ENCODE measurements at regions not wholly inside any gene's neighbourhood (a gene's known extent, or its start where the extent isn't known, plus 50 kb on each side); places are given as distances from the start of the nearest gene placed in this dataset.

DNA sequence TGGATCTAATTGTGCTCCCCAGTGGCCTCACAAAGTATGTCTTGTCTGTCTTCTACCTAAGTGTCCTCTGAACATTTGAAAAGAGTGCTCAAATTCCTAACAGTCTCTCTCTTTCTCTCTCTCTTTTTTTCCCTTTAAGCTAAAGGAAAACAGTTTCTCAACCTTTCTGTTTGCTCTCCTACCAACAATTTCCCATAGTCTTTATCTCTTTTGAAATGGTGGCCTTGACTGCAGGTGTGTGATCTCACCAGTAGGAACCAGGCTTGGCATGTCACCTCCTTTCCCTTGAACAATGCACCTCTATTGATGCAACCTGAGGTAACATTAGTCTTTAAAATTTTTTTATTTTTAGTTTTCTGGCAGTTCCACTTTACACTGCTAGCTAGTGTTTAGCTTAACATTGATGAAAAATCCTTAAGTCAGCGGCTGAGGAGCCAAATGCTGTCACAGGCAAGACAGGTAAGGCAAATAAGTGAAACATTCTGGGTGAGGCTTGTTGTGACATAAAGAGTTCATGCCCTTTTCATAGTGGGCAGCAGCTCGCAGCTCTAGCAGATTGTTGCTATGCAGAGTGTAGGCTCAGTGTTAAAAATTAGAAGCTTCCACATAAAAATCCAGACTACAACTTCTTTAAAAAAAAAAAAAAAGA, 273.4 kb downstream of the HAPSTR1 start:
- no peaks in the 10 kb centered on the region for H3K79me2 ChIP-seq (ENCODE audit: insufficient read depth, low read length)
- H3K9ac ChIP-seq (ENCODE audit: low read length), result no peak overlapping the region
- no peaks in the 10 kb centered on the region for H4K20me1 ChIP-seq (ENCODE audit: insufficient read depth, low read length)
- no peak overlapping the region for H3K27ac ChIP-seq (ENCODE audit: low read depth, low read length, poor library complexity, severe bottlenecking)
- no peak overlapping the region for H2AFZ ChIP-seq (ENCODE audit: low read length)
- no peak overlapping the region for H3K4me3 ChIP-seq (ENCODE audit: low read depth, low read length, poor library complexity, severe bottlenecking)
- TF ChIP-seq, protein P1, sequence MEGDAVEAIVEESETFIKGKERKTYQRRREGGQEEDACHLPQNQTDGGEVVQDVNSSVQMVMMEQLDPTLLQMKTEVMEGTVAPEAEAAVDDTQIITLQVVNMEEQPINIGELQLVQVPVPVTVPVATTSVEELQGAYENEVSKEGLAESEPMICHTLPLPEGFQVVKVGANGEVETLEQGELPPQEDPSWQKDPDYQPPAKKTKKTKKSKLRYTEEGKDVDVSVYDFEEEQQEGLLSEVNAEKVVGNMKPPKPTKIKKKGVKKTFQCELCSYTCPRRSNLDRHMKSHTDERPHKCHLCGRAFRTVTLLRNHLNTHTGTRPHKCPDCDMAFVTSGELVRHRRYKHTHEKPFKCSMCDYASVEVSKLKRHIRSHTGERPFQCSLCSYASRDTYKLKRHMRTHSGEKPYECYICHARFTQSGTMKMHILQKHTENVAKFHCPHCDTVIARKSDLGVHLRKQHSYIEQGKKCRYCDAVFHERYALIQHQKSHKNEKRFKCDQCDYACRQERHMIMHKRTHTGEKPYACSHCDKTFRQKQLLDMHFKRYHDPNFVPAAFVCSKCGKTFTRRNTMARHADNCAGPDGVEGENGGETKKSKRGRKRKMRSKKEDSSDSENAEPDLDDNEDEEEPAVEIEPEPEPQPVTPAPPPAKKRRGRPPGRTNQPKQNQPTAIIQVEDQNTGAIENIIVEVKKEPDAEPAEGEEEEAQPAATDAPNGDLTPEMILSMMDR (IDR thresholded peaks at IDR 0.05; ENCODE audit: low read length), result no peak
- TF ChIP-seq EZH2 (IDR thresholded peaks at IDR 0.05; ENCODE audit: borderline replicate concordance, low read length), result no peak
- H3K9me2 ChIP-seq (ENCODE audit: low read depth, low read length), result no peaks in the 10 kb centered on the region
- no peaks in the 10 kb centered on the region for H3F3A ChIP-seq (ENCODE audit: insufficient read depth, low read length)
- H3K36me3 ChIP-seq (ENCODE audit: insufficient read depth, low read length), result no peaks in the 10 kb centered on the region
- H3K4me1 ChIP-seq (ENCODE audit: insufficient read depth, low read length, severe bottlenecking), result no peaks in the 10 kb centered on the region
- no peaks in the 10 kb centered on the region for H3K27me3 ChIP-seq (ENCODE audit: insufficient read depth, low read length)
- H3K9me3 ChIP-seq (ENCODE audit: low read length), result no peaks in the 10 kb centered on the region
- no peak overlapping the region for H3K4me2 ChIP-seq (ENCODE audit: low read length)

DNA sequence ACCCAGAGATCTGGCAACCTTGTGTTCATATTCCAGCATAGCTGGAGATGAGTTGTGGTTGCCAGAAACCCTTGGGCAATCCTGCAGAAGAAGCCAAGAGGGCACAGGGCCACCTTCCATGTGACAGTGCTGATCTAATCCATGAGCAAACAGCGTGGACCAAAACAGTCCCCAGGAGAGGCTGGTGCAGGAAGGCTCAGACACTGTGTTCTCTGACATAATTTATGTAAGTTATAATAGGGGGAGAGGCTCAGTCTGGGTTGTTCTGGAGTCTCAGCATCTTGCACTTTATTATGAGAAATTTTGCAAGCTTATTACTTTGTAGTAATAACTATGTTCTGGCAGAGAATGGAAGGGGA, 273.9 kb downstream of the HAPSTR1 start:
- Histone ChIP-seq H4K20me1 (ENCODE audit: insufficient read depth, low read length) (no peaks in the 10 kb centered on the region), H3K9ac (ENCODE audit: low read length) (no peak overlapping the region), H3K79me2 (ENCODE audit: insufficient read depth, low read length) (no peaks in the 10 kb centered on the region), H3K27me3 (ENCODE audit: insufficient read depth, low read length) (no peaks in the 10 kb centered on the region), H3K4me1 (ENCODE audit: insufficient read depth, low read length, severe bottlenecking) (no peaks in the 10 kb centered on the region), H3K4me2 (ENCODE audit: low read length) (no peak overlapping the region), H3K27ac (ENCODE audit: low read depth, low read length, poor library complexity, severe bottlenecking) (no peak overlapping the region), H3K9me3 (ENCODE audit: low read length) (no peaks in the 10 kb centered on the region), H3F3A (ENCODE audit: insufficient read depth, low read length) (no peaks in the 10 kb centered on the region), H3K36me3 (ENCODE audit: insufficient read depth, low read length) (no peaks in the 10 kb centered on the region), H3K4me3 (ENCODE audit: low read depth, low read length, poor library complexity, severe bottlenecking) (no peak overlapping the region), H2AFZ (ENCODE audit: low read length) (no peak overlapping the region), H3K9me2 (ENCODE audit: low read depth, low read length) (no peaks in the 10 kb centered on the region)
- TF ChIP-seq, protein P1 (IDR thresholded peaks at IDR 0.05; ENCODE audit: low read length), result no peak
- TF ChIP-seq EZH2 (IDR thresholded peaks at IDR 0.05; ENCODE audit: borderline replicate concordance, low read length), result no peak

DNA sequence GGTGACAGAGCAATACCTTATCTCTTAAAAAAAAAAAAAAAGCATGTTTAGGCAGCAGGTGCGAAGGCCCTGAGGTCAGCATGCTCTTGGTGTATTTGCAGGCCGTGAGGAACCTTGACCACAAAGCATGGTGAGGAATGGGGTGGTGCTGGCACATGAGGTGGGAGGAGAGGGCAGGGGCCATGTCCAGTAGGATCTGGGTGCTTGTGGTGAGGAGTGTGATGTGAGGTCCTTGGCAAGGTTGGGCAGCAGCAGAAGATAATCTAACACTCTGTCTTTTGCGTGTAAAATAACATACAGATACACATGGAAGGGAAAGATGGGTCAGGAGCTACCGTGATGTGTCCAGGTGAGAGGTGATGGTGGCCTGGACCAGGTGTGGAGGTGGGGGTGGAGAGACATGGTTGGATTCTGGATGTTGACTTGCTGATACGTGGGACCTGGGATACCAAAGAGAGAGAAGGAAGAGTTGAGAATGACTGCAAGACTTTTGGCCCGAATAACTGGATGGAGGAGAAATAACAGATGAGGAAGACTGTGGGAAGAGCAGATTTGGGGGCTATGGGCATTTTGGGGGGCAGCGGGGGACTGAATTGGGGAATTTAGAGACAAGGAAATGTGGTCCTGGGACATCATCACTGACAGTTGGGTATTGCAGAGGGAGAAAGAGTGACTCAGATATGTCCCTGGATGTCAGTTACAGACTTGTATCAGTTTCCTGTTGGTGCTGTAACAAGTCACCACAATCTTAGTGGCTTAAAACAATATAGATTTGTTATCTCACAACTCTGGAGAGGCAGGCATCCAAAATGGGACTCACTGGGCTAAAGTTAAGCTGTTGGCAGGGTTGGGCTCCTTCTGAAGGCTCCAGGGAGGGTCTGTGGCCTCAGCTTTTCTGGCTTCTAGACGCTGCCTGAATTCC, 274.9 kb downstream of the HAPSTR1 start:
- H3F3A ChIP-seq (ENCODE audit: insufficient read depth, low read length), result no peaks in the 10 kb centered on the region
- H3K9me3 ChIP-seq (ENCODE audit: low read length), result no peaks in the 10 kb centered on the region
- no peaks in the 10 kb centered on the region for H4K20me1 ChIP-seq (ENCODE audit: insufficient read depth, low read length)
- no peaks in the 10 kb centered on the region for H3K9me2 ChIP-seq (ENCODE audit: low read depth, low read length)
- no peak overlapping the region for H2AFZ ChIP-seq (ENCODE audit: low read length)
- no peak overlapping the region for H3K9ac ChIP-seq (ENCODE audit: low read length)
- no peak overlapping the region for H3K4me2 ChIP-seq (ENCODE audit: low read length)
- H3K27me3 ChIP-seq (ENCODE audit: insufficient read depth, low read length), result no peaks in the 10 kb centered on the region
- H3K4me3 ChIP-seq (ENCODE audit: low read depth, low read length, poor library complexity, severe bottlenecking), result no peak overlapping the region
- no peak overlapping the region for H3K27ac ChIP-seq (ENCODE audit: low read depth, low read length, poor library complexity, severe bottlenecking)
- no peaks in the 10 kb centered on the region for H3K4me1 ChIP-seq (ENCODE audit: insufficient read depth, low read length, severe bottlenecking)
- no peak for TF ChIP-seq EZH2 (IDR thresholded peaks at IDR 0.05; ENCODE audit: borderline replicate concordance, low read length)
- TF ChIP-seq, protein P1 (IDR thresholded peaks at IDR 0.05; ENCODE audit: low read length), result no peak
- no peaks in the 10 kb centered on the region for H3K36me3 ChIP-seq (ENCODE audit: insufficient read depth, low read length)
- H3K79me2 ChIP-seq (ENCODE audit: insufficient read depth, low read length), result no peaks in the 10 kb centered on the region

Data from OCI-LY1 (cell line).